Calu3 (cell line): ENCODE measurements at regions not wholly inside any gene's neighbourhood (a gene's known extent, or its start where the extent isn't known, plus 50 kb on each side); places are given as distances from the start of the nearest gene placed in this dataset.

Source experiments
- BruUV-seq: library from RNA; stranded (reverse); fragments of 400-500 nt; replicated peaks from 2 replicates; lab custom pipeline; 2021; lab: Mats Ljungman, UMichigan
- CTCF ChIA-PET: fragments of 300-600 bp; sonication (Branson Sonifier 250); formaldehyde crosslinking; loops from one replicate; lab custom pipeline; 2022; ENCODE audit warnings: antibody characterized with exemption; lab: Charles Lee
- DNase-seq: peaks from one replicate; pipeline ENCODE4 v3.0.0; 2022
- H3K27ac Mint-ChIP-seq: one replicate; pipeline ENCODE4 v1.8.0; 2022; ENCODE audit warnings: mixed read lengths; ENCODE audit not compliant: unreplicated experiment
- H3K27me3 Mint-ChIP-seq: one replicate; pipeline ENCODE4 v1.8.0; 2022; ENCODE audit warnings: mixed read lengths; ENCODE audit not compliant: unreplicated experiment
- H3K36me3 Mint-ChIP-seq: one replicate; pipeline ENCODE4 v1.8.0; 2022; ENCODE audit warnings: mild to moderate bottlenecking, moderate library complexity, mixed read lengths; ENCODE audit not compliant: insufficient read depth, unreplicated experiment
- H3K4me1 Mint-ChIP-seq: one replicate; pipeline ENCODE4 v1.8.0; 2022; ENCODE audit warnings: mild to moderate bottlenecking, low read depth, mixed read lengths; ENCODE audit not compliant: unreplicated experiment
- H3K4me3 Mint-ChIP-seq: one replicate; pipeline ENCODE4 v1.8.0; 2022; ENCODE audit warnings: mild to moderate bottlenecking, low read depth, moderate library complexity, mixed read lengths; ENCODE audit not compliant: unreplicated experiment
- H3K9me3 Mint-ChIP-seq: one replicate; pipeline ENCODE4 v1.8.0; 2022; ENCODE audit warnings: low read depth, mixed read lengths; ENCODE audit not compliant: unreplicated experiment
- intact Hi-C: fragments of 100-400 bp; cut with micrococcal nuclease; formaldehyde crosslinking; loops from one replicate; pipeline ENCODE4 v1.10.0; 2022; ENCODE audit not compliant: unreplicated experiment
- TF ChIP-seq, protein P1 (sequence below): fragments of 200-600 bp; IDR thresholded peaks from one replicate; pipeline ENCODE4 v1.8.0; 2022; ENCODE audit warnings: antibody characterized with exemption; ENCODE audit not compliant: unreplicated experiment

DNA sequence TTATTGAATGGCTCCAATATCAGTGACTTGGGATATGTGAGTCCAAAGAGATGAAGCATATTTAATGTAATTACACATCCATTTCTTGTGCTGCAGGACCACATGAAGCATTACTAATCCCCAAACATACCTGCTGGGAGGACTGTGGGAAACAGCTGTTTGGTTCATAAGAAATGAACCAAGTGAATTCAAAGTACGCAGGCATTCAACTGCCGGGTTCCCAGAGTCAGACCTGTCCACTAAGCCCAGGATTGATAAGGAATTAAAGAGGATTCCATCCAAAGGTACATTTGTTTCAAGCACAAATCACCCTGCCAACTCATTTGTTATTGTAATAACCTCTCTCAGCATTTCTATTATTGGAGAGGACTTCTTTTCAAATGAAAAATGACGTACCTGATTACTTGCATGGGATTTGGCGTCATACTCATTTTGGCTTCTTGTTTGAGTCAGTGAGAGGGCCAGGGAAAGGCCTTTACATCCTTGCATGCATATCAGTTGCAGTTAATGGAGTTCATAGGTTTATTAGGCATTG is 230.7 kb downstream of the TXNL1 start:
- no peak overlapping the region for H3K27ac Mint-ChIP-seq
- CTCF ChIA-PET, result no interaction called here
- H3K36me3 Mint-ChIP-seq, result no peaks in the 10 kb centered on the region
- no peak for DNase-seq
- H3K9me3 Mint-ChIP-seq, result no peaks in the 10 kb centered on the region
- BruUV-seq, result no TSS peak
- no peaks in the 10 kb centered on the region for H3K4me1 Mint-ChIP-seq
- TF ChIP-seq, protein P1, sequence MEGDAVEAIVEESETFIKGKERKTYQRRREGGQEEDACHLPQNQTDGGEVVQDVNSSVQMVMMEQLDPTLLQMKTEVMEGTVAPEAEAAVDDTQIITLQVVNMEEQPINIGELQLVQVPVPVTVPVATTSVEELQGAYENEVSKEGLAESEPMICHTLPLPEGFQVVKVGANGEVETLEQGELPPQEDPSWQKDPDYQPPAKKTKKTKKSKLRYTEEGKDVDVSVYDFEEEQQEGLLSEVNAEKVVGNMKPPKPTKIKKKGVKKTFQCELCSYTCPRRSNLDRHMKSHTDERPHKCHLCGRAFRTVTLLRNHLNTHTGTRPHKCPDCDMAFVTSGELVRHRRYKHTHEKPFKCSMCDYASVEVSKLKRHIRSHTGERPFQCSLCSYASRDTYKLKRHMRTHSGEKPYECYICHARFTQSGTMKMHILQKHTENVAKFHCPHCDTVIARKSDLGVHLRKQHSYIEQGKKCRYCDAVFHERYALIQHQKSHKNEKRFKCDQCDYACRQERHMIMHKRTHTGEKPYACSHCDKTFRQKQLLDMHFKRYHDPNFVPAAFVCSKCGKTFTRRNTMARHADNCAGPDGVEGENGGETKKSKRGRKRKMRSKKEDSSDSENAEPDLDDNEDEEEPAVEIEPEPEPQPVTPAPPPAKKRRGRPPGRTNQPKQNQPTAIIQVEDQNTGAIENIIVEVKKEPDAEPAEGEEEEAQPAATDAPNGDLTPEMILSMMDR, result no peak
- intact Hi-C loops, result no loop called here
- H3K27me3 Mint-ChIP-seq, result peaks cover 35% of the 10 kb centered on the region
- H3K4me3 Mint-ChIP-seq, result no peak overlapping the region

- no peaks in the 10 kb centered on the region for H3K9me3 Mint-ChIP-seq
- no peaks in the 10 kb centered on the region for H3K4me1 Mint-ChIP-seq
- intact Hi-C loops, result no loop called here
- H3K27ac Mint-ChIP-seq, result no peak overlapping the region
- CTCF ChIA-PET, result interaction anchor here (0.6 kb wide), 1 partner anchor 62 kb away, joined by 4 read pairs; no protein-coding TSS in a partner anchor
- DNase-seq, result no peak
- TF ChIP-seq, protein P1, result no peak
- H3K36me3 Mint-ChIP-seq, result no peaks in the 10 kb centered on the region
- no TSS peak for BruUV-seq
- peaks cover 20% of the 10 kb centered on the region for H3K27me3 Mint-ChIP-seq
- H3K4me3 Mint-ChIP-seq, result no peak overlapping the region
Observed at GRCh38 chr18:56402872-56403516, 235.4 kb downstream of the TXNL1 start.

GRCh38 chr18:56393870-56394269 is 244.5 kb downstream of the TXNL1 start:
- no peak for DNase-seq
- intact Hi-C loops, result no loop called here
- H3K27ac Mint-ChIP-seq, result no peak overlapping the region
- H3K27me3 Mint-ChIP-seq, result no peaks in the 10 kb centered on the region
- H3K4me1 Mint-ChIP-seq, result no peaks in the 10 kb centered on the region
- no TSS peak for BruUV-seq
- H3K36me3 Mint-ChIP-seq, result no peaks in the 10 kb centered on the region
- TF ChIP-seq, protein P1, result no peak
- H3K9me3 Mint-ChIP-seq, result no peaks in the 10 kb centered on the region
- CTCF ChIA-PET, result no interaction called here
- no peak overlapping the region for H3K4me3 Mint-ChIP-seq

- H3K27ac Mint-ChIP-seq, result no peak overlapping the region
- CTCF ChIA-PET, result interaction anchor here (0.7 kb wide), 1 partner anchor 15 kb away, joined by 3 read pairs; no protein-coding TSS in a partner anchor
- H3K4me3 Mint-ChIP-seq, result no peak overlapping the region
- H3K9me3 Mint-ChIP-seq, result no peaks in the 10 kb centered on the region
- intact Hi-C loops, result no loop called here
- no peaks in the 10 kb centered on the region for H3K4me1 Mint-ChIP-seq
- no TSS peak for BruUV-seq
- no peaks in the 10 kb centered on the region for H3K27me3 Mint-ChIP-seq
- H3K36me3 Mint-ChIP-seq, result no peaks in the 10 kb centered on the region
- no peak for DNase-seq
- TF ChIP-seq, protein P1, result no peak
Observed at GRCh38 chr18:56391931-56392590, 246.3 kb downstream of the TXNL1 start.
